ENCODE measurements at regions not wholly inside any gene's neighbourhood (a gene's known extent, or its start where the extent isn't known, plus 50 kb on each side); places are given as distances from the start of the nearest gene placed in this dataset.

- no peak overlapping the region for H3K27ac ChIP-seq (ENCODE audit: low read depth in 1 of 2, low read length in 2 of 2)
- H3K9me3 ChIP-seq (ENCODE audit: control insufficient read depth in 1 of 2, insufficient read depth in 1 of 2, low read length in 2 of 2), result no peaks in the 10 kb centered on the region
- Mint-ChIP-seq H3K27me3 (no peaks in the 10 kb centered on the region), H3K9me3 (peaks cover 11% of the 10 kb centered on the region), H3K27ac (no peak overlapping the region), H3K4me3 (no peak overlapping the region), H3K36me3 (ENCODE audit: low read depth) (no peaks in the 10 kb centered on the region), H3K4me1 (ENCODE audit: low read depth) (no peaks in the 10 kb centered on the region)
- H3K4me1 ChIP-seq (ENCODE audit: insufficient read depth, low read length), result no peaks in the 10 kb centered on the region
- H3K27me3 ChIP-seq (ENCODE audit: control insufficient read depth in 1 of 2, insufficient read depth in 2 of 2, low read length in 2 of 2), result no peaks in the 10 kb centered on the region
- TF ChIP-seq CTCF (IDR thresholded peaks at IDR 0.05), result no peak
- intact Hi-C loops (cut with DNase I, micrococcal nuclease), result no loop called here
- ATAC-seq (ENCODE audit: poor library complexity) (no peak), DNase-seq (no peak)
- H3K36me3 ChIP-seq (ENCODE audit: insufficient read depth, low read length), result no peaks in the 10 kb centered on the region
- ChIA-PET CTCF (no interaction called here), POLR2A (no interaction called here)
- H3K4me3 ChIP-seq (ENCODE audit: low read length), result no peak overlapping the region
Measured at GRCh38 chr5:60243713-60244112, 350.2 kb upstream of the PDE4D start.

GRCh38 chr5:60232036-60232795, 338.7 kb upstream of the PDE4D start:
- H3K4me3 Mint-ChIP-seq, result no peak overlapping the region
- peaks cover 5% of the 10 kb centered on the region for H3K9me3 Mint-ChIP-seq
- Histone ChIP-seq H3K4me1 (ENCODE audit: insufficient read depth, low read length) (no peaks in the 10 kb centered on the region), H3K27me3 (ENCODE audit: control insufficient read depth in 1 of 2, insufficient read depth in 2 of 2, low read length in 2 of 2) (no peaks in the 10 kb centered on the region), H3K36me3 (ENCODE audit: insufficient read depth, low read length) (no peaks in the 10 kb centered on the region), H3K9me3 (ENCODE audit: control insufficient read depth in 1 of 2, insufficient read depth in 1 of 2, low read length in 2 of 2) (no peaks in the 10 kb centered on the region), H3K27ac (ENCODE audit: low read depth in 1 of 2, low read length in 2 of 2) (no peak overlapping the region), H3K4me3 (ENCODE audit: low read length) (no peak overlapping the region)
- no peaks in the 10 kb centered on the region for H3K4me1 Mint-ChIP-seq (ENCODE audit: low read depth)
- DNase-seq (peak in 1 of 14 experiments; percentile 1), ATAC-seq (ENCODE audit: poor library complexity) (no peak)
- no peak for TF ChIP-seq CTCF (IDR thresholded peaks at IDR 0.05)
- no peak overlapping the region for H3K27ac Mint-ChIP-seq
- ChIA-PET CTCF (no interaction called here), POLR2A (no interaction called here)
- H3K36me3 Mint-ChIP-seq (ENCODE audit: low read depth), result no peaks in the 10 kb centered on the region
- intact Hi-C loops (cut with DNase I, micrococcal nuclease), result no loop called here
- no peaks in the 10 kb centered on the region for H3K27me3 Mint-ChIP-seq

GRCh38 chr5:60230456-60230855, 336.9 kb upstream of the PDE4D start:
- H3K9me3 ChIP-seq (ENCODE audit: control insufficient read depth in 1 of 2, insufficient read depth in 1 of 2, low read length in 2 of 2), result no peaks in the 10 kb centered on the region
- H3K27me3 ChIP-seq (ENCODE audit: control insufficient read depth in 1 of 2, insufficient read depth in 2 of 2, low read length in 2 of 2), result no peaks in the 10 kb centered on the region
- H3K4me3 Mint-ChIP-seq, result no peak overlapping the region
- H3K4me1 Mint-ChIP-seq (ENCODE audit: low read depth), result no peaks in the 10 kb centered on the region
- H3K27ac ChIP-seq (ENCODE audit: low read depth in 1 of 2, low read length in 2 of 2), result no peak overlapping the region
- H3K36me3 Mint-ChIP-seq (ENCODE audit: low read depth), result no peaks in the 10 kb centered on the region
- DNase-seq (no peak), ATAC-seq (ENCODE audit: poor library complexity) (no peak)
- TF ChIP-seq CTCF (IDR thresholded peaks at IDR 0.05), result no peak
- intact Hi-C loops (cut with DNase I, micrococcal nuclease), result no loop called here
- H3K36me3 ChIP-seq (ENCODE audit: insufficient read depth, low read length), result no peaks in the 10 kb centered on the region
- H3K4me1 ChIP-seq (ENCODE audit: insufficient read depth, low read length), result no peaks in the 10 kb centered on the region
- ChIA-PET POLR2A (no interaction called here), CTCF (no interaction called here)
- H3K9me3 Mint-ChIP-seq, result peaks cover 3% of the 10 kb centered on the region
- no peak overlapping the region for H3K4me3 ChIP-seq (ENCODE audit: low read length)
- no peaks in the 10 kb centered on the region for H3K27me3 Mint-ChIP-seq
- H3K27ac Mint-ChIP-seq, result no peak overlapping the region
